HG02870 (cell line): ENCODE measurements at regions not wholly inside any gene's neighbourhood (a gene's known extent, or its start where the extent isn't known, plus 50 kb on each side); places are given as distances from the start of the nearest gene placed in this dataset.
"Not testable (repeated sequence)": the region's sequence is repeated elsewhere in the genome, so short reads cannot be mapped to it uniquely, and the experiment has no call there.

ENCODE experiments used
- ATAC-seq: cut with Tn5 transposase; IDR thresholded peaks from one replicate; pipeline ENCODE4 v1.9.1; 2021; ENCODE audit warnings: mild to moderate bottlenecking, moderate library complexity; ENCODE audit not compliant: unreplicated experiment

GRCh38 chr7:79786187-79786586, 332.7 kb upstream of the MAGI2 start:
- ATAC-seq, result no peak

- no peak for ATAC-seq
Measured at GRCh38 chr7:79785556-79785955, 332.1 kb upstream of the MAGI2 start.

- no peak for ATAC-seq
Measured at GRCh38 chr7:79782906-79783305, 329.4 kb upstream of the MAGI2 start.

- ATAC-seq, result no peak
Measured at GRCh38 chr7:79782256-79782655, 328.8 kb upstream of the MAGI2 start.

- ATAC-seq, result no peak
Measured at GRCh38 chr7:79781716-79782115, 328.2 kb upstream of the MAGI2 start.

- ATAC-seq, result no peak
Measured at GRCh38 chr7:79778786-79779770, 325.6 kb upstream of the MAGI2 start.

- ATAC-seq, result no peak
Measured at GRCh38 chr7:79775911-79776310, 322.4 kb upstream of the MAGI2 start.

- no peak for ATAC-seq
Measured at GRCh38 chr7:79774150-79774549, 320.7 kb upstream of the MAGI2 start.

GRCh38 chr7:79770970-79771369, 317.5 kb upstream of the MAGI2 start:
- ATAC-seq, result no peak

- no peak for ATAC-seq
Measured at GRCh38 chr7:79770063-79770462, 316.6 kb upstream of the MAGI2 start.

- ATAC-seq, result not testable (repeated sequence)
Measured at GRCh38 chr7:79767876-79768560, 314.6 kb upstream of the MAGI2 start.

- not testable (repeated sequence) for ATAC-seq
Measured at GRCh38 chr7:79767192-79767591, 313.7 kb upstream of the MAGI2 start.

GRCh38 chr7:79761876-79762429, 308.5 kb upstream of the MAGI2 start:
- no peak for ATAC-seq

GRCh38 chr7:79750941-79751340, 297.5 kb upstream of the MAGI2 start:
- ATAC-seq, result not testable (repeated sequence)

- no peak for ATAC-seq
Measured at GRCh38 chr7:79749856-79750255, 296.4 kb upstream of the MAGI2 start.

- ATAC-seq, result no peak
Measured at GRCh38 chr7:79741684-79742083, 288.2 kb upstream of the MAGI2 start.

GRCh38 chr7:79740076-79740475, 286.6 kb upstream of the MAGI2 start:
- no peak for ATAC-seq

GRCh38 chr7:79739036-79739709, 285.7 kb upstream of the MAGI2 start:
- not testable (repeated sequence) for ATAC-seq

- ATAC-seq, result no peak
Measured at GRCh38 chr7:79736418-79736817, 283.0 kb upstream of the MAGI2 start.

- ATAC-seq, result no peak
Measured at GRCh38 chr7:79735012-79735411, 281.5 kb upstream of the MAGI2 start.

GRCh38 chr7:79734181-79734580, 280.7 kb upstream of the MAGI2 start:
- no peak for ATAC-seq
